ENCODE measurements at regions not wholly inside any gene's neighbourhood (a gene's known extent, or its start where the extent isn't known, plus 50 kb on each side); places are given as distances from the start of the nearest gene placed in this dataset.

DNA sequence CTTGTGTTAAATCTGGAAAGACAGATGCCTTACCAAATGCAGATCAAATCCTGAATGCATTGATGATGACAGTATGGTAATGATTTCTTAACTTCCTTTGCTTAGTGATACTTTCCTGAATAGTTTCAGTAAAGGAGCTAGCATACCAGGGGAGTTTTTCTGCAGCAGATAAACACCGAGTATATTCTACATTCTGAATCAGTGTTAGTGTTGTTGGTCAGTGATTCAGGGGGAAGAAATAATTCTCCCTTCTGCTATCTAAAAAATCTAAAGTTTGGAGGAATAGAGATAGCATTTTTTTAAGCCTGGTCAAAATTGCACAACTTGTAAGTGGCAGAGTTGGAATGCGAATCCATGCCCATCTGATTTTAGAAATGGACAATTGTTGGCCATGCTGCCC is 512.2 kb upstream of the MARCKS start:
- TF ChIP-seq POLR2A (IDR thresholded peaks at IDR 0.05; ENCODE audit: low read length) (no peak), GATA1 (IDR thresholded peaks at IDR 0.05; ENCODE audit: low read depth, low read length) (no peak)
